ENCODE measurements at regions not wholly inside any gene's neighbourhood (a gene's known extent, or its start where the extent isn't known, plus 50 kb on each side); places are given as distances from the start of the nearest gene placed in this dataset.

- Histone ChIP-seq H3K4me3 (no peak overlapping the region), H3K9me3 (no peaks in the 10 kb centered on the region), H3K27ac (no peak overlapping the region), H3K36me3 (no peaks in the 10 kb centered on the region), H3K4me1 (peaks cover 18% of the 10 kb centered on the region), H3K27me3 (no peaks in the 10 kb centered on the region)
- 92% methylated on average over 6 of the region's 6 CpGs for WGBS
- DNase-seq (ENCODE audit: low spot score in 2 of 2): no peak
- TF ChIP-seq EP300 (IDR thresholded peaks at IDR 0.05) (no peak), POLR2AphosphoS5 (IDR thresholded peaks at IDR 0.05) (no peak), CTCF (IDR thresholded peaks at IDR 0.05) (no peak), POLR2A (IDR thresholded peaks at IDR 0.05) (no peak)
Observed at GRCh38 chr9:38198140-38198539, 129.1 kb upstream of the SHB start.

- no peak for DNase-seq (ENCODE audit: low spot score in 2 of 2)
- TF ChIP-seq EP300 (IDR thresholded peaks at IDR 0.05) (no peak), POLR2A (IDR thresholded peaks at IDR 0.05) (no peak), POLR2AphosphoS5 (IDR thresholded peaks at IDR 0.05) (no peak), CTCF (IDR thresholded peaks at IDR 0.05) (no peak)
- Histone ChIP-seq H3K9me3 (no peaks in the 10 kb centered on the region), H3K27me3 (no peaks in the 10 kb centered on the region), H3K36me3 (no peaks in the 10 kb centered on the region), H3K4me3 (no peak overlapping the region), H3K4me1 (peaks cover 18% of the 10 kb centered on the region), H3K27ac (no peak overlapping the region)
- WGBS: 26% methylated on average over 3 of the region's 3 CpGs
Observed at GRCh38 chr9:38196714-38197113, 127.7 kb upstream of the SHB start.

GRCh38 chr9:38195737-38196161 is 126.7 kb upstream of the SHB start:
- 62% methylated on average over 7 of the region's 7 CpGs for WGBS
- Histone ChIP-seq H3K27me3 (no peaks in the 10 kb centered on the region), H3K4me3 (no peak overlapping the region), H3K27ac (no peak overlapping the region), H3K4me1 (peaks cover 18% of the 10 kb centered on the region), H3K9me3 (no peaks in the 10 kb centered on the region), H3K36me3 (no peaks in the 10 kb centered on the region)
- TF ChIP-seq CTCF (IDR thresholded peaks at IDR 0.05) (no peak), POLR2A (IDR thresholded peaks at IDR 0.05) (no peak), EP300 (IDR thresholded peaks at IDR 0.05) (no peak), POLR2AphosphoS5 (IDR thresholded peaks at IDR 0.05) (no peak)
- DNase-seq (ENCODE audit: low spot score in 2 of 2): no peak

- WGBS: 81% methylated on average over 4 of the region's 4 CpGs
- H3K36me3 ChIP-seq: no peaks in the 10 kb centered on the region
- no peak overlapping the region for H3K4me3 ChIP-seq
- peaks cover 18% of the 10 kb centered on the region for H3K4me1 ChIP-seq
- DNase-seq (ENCODE audit: low spot score in 2 of 2): no peak
- no peaks in the 10 kb centered on the region for H3K27me3 ChIP-seq
- TF ChIP-seq POLR2AphosphoS5 (IDR thresholded peaks at IDR 0.05) (no peak), EP300 (IDR thresholded peaks at IDR 0.05) (no peak), POLR2A (IDR thresholded peaks at IDR 0.05) (no peak), CTCF (IDR thresholded peaks at IDR 0.05) (no peak)
- no peaks in the 10 kb centered on the region for H3K9me3 ChIP-seq
- no peak overlapping the region for H3K27ac ChIP-seq
Observed at GRCh38 chr9:38194870-38195269, 125.8 kb upstream of the SHB start.

GRCh38 chr9:38192731-38193265 is 123.8 kb upstream of the SHB start:
- WGBS: 34% methylated on average over 2 of the region's 4 CpGs

More at GRCh38 chr9:38192731-38193265, 123.8 kb upstream of the SHB start:
- Histone ChIP-seq H3K36me3 (no peaks in the 10 kb centered on the region), H3K27me3 (peaks cover 4% of the 10 kb centered on the region), H3K4me3 (no peak overlapping the region), H3K27ac (no peak overlapping the region), H3K4me1 (peaks cover 18% of the 10 kb centered on the region), H3K9me3 (no peaks in the 10 kb centered on the region)
- DNase-seq (ENCODE audit: low spot score in 2 of 2): no peak
- TF ChIP-seq POLR2AphosphoS5 (IDR thresholded peaks at IDR 0.05): no peak
- TF ChIP-seq POLR2A (IDR thresholded peaks at IDR 0.05): no peak
